GM18870 (cell line): ENCODE measurements at regions not wholly inside any gene's neighbourhood (a gene's known extent, or its start where the extent isn't known, plus 50 kb on each side); places are given as distances from the start of the nearest gene placed in this dataset.

Source experiments
- ATAC-seq: cut with Tn5 transposase; IDR thresholded peaks from one replicate; pipeline ENCODE4 v1.9.1; 2021; ENCODE audit warnings: moderate library complexity; ENCODE audit not compliant: unreplicated experiment

DNA sequence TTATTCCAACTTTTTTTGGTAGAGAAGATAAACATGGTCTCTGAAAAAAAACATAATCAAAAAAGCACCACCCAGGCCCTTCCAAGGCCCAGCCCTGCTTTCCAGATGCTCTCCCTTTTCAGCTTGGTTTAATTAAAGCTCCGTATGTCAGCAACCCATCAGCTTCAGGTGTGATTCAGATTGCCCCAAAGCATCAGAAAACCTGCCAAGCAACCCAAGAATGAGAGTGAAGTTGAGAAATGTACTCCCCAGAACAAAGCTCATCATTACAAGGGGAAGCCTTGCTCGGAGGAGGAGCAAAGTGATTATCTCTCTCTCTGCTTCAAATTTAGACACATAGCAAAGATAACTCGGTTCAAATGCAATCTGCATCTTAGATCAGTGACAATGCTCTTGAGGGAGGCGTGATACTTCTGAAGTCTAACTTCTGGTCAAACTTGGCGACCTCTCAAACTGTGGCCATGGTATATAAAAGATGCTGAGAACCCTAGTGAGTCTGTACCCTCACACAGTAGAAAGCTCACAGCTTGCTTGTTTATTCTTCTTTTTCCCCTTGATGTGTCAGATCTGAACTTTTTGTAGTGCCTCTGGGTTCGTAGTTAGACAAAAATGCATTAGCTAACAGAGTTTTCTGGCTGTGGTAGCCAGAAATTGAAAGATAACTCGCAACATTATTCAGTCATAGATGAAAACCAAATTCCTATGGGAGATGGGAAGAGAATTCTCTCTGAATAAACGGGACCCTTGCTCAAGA lies 63.3 kb upstream of the ZC3H11B start:
- ATAC-seq: no peak

DNA sequence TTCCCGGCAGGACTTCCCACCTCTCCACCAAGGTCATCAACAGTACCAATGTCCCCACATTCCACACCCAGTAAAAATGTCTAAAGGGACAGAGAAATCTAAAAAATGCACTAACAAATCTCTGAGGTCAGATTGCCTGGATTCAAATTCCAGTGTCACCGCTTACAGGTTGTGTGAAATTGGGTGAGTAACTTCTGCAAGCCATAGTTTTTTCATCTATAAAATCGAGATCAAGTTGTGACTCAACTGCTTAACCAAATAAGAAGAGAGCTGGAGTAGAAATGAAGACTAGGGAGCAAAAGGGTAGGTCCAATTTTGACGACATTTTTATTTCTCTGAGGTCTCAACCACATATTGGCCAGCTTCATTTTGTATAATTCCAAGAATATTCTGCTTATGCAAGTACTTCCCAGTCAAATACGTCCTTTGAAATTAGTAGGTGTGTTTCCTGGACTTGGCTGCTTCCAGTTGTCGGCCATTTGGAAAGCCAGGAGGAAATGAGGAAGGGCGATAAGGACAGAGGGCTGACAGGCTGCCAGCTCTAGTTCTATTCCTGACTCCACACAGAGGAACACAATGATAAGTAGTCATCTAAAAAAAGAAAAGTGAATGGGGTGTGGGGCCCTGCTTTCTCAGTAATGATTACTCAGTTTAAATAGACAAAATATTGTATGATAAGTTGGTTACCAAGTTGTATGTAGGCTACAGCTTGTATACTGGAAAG lies 57.7 kb upstream of the ZC3H11B start:
- ATAC-seq: no peak

DNA sequence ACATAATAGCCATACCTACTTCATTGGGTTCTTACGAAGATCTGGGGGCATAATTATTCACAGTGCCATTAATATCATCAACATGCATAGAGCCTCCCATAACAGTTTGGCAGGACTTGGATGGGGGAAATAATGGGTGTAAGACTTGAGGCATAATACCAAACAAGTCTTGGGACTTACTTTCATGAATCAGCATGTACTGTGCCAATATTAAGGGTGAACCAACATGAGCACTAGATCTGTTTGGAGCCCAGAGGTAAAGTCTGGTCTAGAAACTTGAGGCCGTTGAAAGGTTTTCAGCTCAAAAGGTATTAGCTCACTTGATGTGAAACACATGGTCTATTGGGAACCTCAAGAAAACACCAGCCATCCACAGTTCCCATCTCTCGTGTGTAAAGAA lies 56.7 kb upstream of the ZC3H11B start:
- no peak for ATAC-seq

DNA sequence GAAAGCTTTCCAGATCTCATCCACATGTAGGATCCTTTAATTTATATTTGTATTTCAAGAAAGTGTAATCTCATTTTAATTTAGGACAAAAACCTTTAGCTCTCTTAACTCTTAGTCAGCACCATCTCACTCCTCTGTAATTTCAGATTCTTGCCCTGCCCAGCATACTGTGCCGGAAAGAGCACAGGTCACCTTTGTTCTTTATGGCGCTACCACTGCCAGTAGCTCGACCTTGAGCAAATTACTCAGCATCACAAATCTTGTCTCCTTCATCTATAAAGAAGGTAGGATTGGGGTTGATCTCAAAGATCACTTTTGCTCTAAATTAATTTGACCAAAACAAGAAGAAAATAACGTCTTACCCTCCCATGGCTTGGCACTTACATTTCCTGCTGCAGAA lies 56.1 kb upstream of the ZC3H11B start:
- no peak for ATAC-seq

DNA sequence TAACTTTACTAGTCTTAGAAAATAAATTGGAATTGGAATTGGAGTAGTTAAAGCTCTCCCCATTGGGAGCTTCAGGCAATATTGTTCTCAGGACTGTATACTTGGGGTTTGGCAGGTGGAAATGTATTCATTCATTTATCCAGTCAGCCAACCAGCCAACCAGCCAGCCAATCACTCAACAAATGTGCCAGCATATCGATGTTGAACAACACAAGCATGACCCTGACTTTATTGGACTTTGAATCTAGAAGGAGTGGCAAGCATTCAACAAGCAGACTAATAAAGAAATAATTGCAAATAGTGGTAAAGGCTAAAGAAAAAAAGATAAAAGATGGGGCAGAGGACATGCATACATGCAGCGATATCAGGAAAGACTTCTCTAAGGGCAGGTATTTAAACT lies 55.5 kb upstream of the ZC3H11B start:
- ATAC-seq: no peak

DNA sequence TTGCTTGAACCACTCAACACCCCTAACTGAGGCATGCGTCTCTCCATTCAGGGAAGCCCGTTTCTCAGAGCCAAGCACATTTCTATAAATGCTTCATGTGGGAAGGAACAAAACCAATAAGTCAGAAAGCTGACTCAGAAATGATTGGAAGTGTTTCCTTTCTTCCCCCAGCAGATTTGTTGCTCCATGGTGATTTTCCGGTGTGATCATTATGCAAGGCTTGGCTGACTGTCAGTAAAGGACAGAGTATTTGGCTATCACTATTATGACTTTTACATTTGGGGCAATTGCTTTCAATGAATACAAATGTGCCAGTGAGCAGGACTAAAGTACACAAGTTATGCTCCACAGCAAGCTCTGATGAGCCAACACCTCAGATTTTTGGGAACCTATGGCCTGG lies 53.3 kb upstream of the ZC3H11B start:
- no peak for ATAC-seq

DNA sequence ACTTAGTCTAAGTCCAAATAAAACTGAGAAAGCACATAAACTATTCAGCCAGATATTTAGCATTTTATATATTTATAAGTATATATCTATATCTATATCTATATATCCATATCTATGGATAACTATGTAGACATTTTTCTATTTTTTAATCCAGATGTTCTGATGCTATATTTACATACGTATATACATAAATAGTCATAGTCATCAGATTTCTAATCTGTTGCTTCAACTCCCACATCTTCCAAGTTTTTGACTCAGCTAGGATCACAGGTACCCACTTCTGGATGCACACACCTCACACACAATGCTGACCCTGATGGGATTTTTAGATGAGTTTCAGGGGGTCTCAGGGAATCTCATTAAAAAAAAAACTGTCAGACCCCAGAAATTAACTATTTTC lies 52.2 kb upstream of the ZC3H11B start:
- ATAC-seq: no peak

DNA sequence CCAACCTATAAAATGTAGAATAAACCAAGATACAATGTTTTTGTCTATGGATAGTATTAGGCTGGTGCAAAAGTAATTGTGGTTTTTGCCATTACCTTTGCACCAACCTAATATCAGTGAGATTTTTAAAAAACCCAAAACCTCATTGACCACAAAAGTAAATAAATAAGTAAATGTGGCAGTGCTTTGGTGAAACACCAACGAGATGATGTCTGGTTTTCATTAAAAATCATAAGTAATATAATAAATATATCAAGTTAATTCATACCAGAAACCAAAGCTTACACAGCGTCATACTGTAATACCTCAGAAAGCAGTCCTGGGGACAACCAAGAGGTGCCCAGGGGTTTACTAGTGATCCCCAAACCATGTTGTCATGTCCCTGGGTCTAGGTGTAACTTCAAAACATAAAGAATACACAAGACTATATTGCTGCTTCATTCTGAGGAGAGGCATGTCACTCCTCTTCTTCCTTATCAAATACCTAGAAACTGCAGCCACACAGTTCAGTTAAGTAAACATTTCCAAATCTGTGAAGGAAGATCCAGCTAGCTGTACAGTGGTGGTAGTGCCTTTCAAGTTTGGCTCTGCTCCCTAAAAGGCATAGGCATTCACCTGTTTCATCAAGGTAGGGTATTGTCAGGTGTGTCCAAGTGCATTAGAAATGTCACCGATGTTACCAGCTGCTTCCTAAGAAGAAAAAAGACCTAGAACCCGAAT lies 51.6 kb upstream of the ZC3H11B start:
- no peak for ATAC-seq
